ENCODE measurements at regions not wholly inside any gene's neighbourhood (a gene's known extent, or its start where the extent isn't known, plus 50 kb on each side); places are given as distances from the start of the nearest gene placed in this dataset.

- Mint-ChIP-seq H3K4me1 (no peaks in the 10 kb centered on the region), H3K4me3 (no peak overlapping the region), H3K27me3 (no peaks in the 10 kb centered on the region), H3K9me3 (peaks cover 0 to 4% (median 1%) of the 10 kb centered on the region in 7 donors), H3K36me3 (no peaks in the 10 kb centered on the region), H3K27ac (no peak overlapping the region)
- Histone ChIP-seq H3K4me1 (ENCODE audit: control insufficient read depth, insufficient read depth, low read length, poor library complexity, severe bottlenecking) (no peaks in the 10 kb centered on the region), H3K27ac (ENCODE audit: insufficient read depth, low read length, poor library complexity, severe bottlenecking) (no peak overlapping the region), H3K9me3 (ENCODE audit: control insufficient read depth in 2 of 2, low read length in 2 of 2) (peaks cover 0 to 2% of the 10 kb centered on the region in 2 experiments), H3K27me3 (ENCODE audit: control insufficient read depth, insufficient read depth, low read length) (no peaks in the 10 kb centered on the region), H3K36me3 (ENCODE audit: control insufficient read depth, insufficient read depth, low read length) (no peaks in the 10 kb centered on the region), H3K4me3 (ENCODE audit: low read depth, low read length) (no peak overlapping the region)
- no peak for DNase-seq
- ATAC-seq (ENCODE audit: low read depth in 2 of 2), result no peak
These were observed 131.4 kb upstream of the C21orf91 start for GRCh38 chr21:17950591-17950990.

GRCh38 chr21:17949421-17949820 lies 130.3 kb upstream of the C21orf91 start:
- H3K27ac Mint-ChIP-seq, result no peak overlapping the region
- H3K4me1 ChIP-seq (ENCODE audit: control insufficient read depth, insufficient read depth, low read length, poor library complexity, severe bottlenecking), result no peaks in the 10 kb centered on the region
- no peak overlapping the region for H3K27ac ChIP-seq (ENCODE audit: insufficient read depth, low read length, poor library complexity, severe bottlenecking)
- peaks cover 0 to 9% (median 7%) of the 10 kb centered on the region in 7 donors for H3K9me3 Mint-ChIP-seq
- H3K9me3 ChIP-seq (ENCODE audit: control insufficient read depth in 2 of 2, low read length in 2 of 2), result peaks cover 2% of the 10 kb centered on the region in 2 experiments
- no peaks in the 10 kb centered on the region for H3K27me3 Mint-ChIP-seq
- DNase-seq (no peak), ATAC-seq (ENCODE audit: low read depth in 2 of 2) (no peak)
- no peaks in the 10 kb centered on the region for H3K36me3 ChIP-seq (ENCODE audit: control insufficient read depth, insufficient read depth, low read length)
- no peaks in the 10 kb centered on the region for H3K27me3 ChIP-seq (ENCODE audit: control insufficient read depth, insufficient read depth, low read length)
- no peaks in the 10 kb centered on the region for H3K36me3 Mint-ChIP-seq
- no peaks in the 10 kb centered on the region for H3K4me1 Mint-ChIP-seq
- no peak overlapping the region for H3K4me3 Mint-ChIP-seq
- no peak overlapping the region for H3K4me3 ChIP-seq (ENCODE audit: low read depth, low read length)

- no peak overlapping the region for H3K27ac Mint-ChIP-seq
- H3K9me3 ChIP-seq (ENCODE audit: control insufficient read depth in 2 of 2, low read length in 2 of 2), result peaks cover 2 to 5% of the 10 kb centered on the region in 2 experiments
- no peaks in the 10 kb centered on the region for H3K36me3 Mint-ChIP-seq
- peaks cover 4% of the 10 kb centered on the region for H3K27me3 Mint-ChIP-seq
- H3K27me3 ChIP-seq (ENCODE audit: control insufficient read depth, insufficient read depth, low read length), result peaks cover 2% of the 10 kb centered on the region
- ATAC-seq (ENCODE audit: low read depth in 2 of 2) (no peak), DNase-seq (no peak)
- no peak overlapping the region for H3K4me3 ChIP-seq (ENCODE audit: low read depth, low read length)
- no peaks in the 10 kb centered on the region for H3K4me1 Mint-ChIP-seq
- no peak overlapping the region for H3K4me3 Mint-ChIP-seq
- no peaks in the 10 kb centered on the region for H3K4me1 ChIP-seq (ENCODE audit: control insufficient read depth, insufficient read depth, low read length, poor library complexity, severe bottlenecking)
- peaks cover 0 to 15% (median 6%) of the 10 kb centered on the region in 7 donors for H3K9me3 Mint-ChIP-seq
- no peak overlapping the region for H3K27ac ChIP-seq (ENCODE audit: insufficient read depth, low read length, poor library complexity, severe bottlenecking)
- no peaks in the 10 kb centered on the region for H3K36me3 ChIP-seq (ENCODE audit: control insufficient read depth, insufficient read depth, low read length)
These were observed 128.4 kb upstream of the C21orf91 start for GRCh38 chr21:17947531-17947930.

- peak overlapping the region; percentile 13 for H3K4me3 ChIP-seq (ENCODE audit: low read depth, low read length)
- ATAC-seq (ENCODE audit: low read depth in 2 of 2) (no peak), DNase-seq (peak in 1 of 3 donors; percentile 22)
- Mint-ChIP-seq H3K36me3 (no peaks in the 10 kb centered on the region), H3K9me3 (peaks cover 0 to 4% (median 1%) of the 10 kb centered on the region in 7 donors), H3K4me3 (no peak overlapping the region), H3K4me1 (no peaks in the 10 kb centered on the region), H3K27ac (no peak overlapping the region), H3K27me3 (no peaks in the 10 kb centered on the region)
- no peak overlapping the region for H3K27ac ChIP-seq (ENCODE audit: insufficient read depth, low read length, poor library complexity, severe bottlenecking)
- H3K36me3 ChIP-seq (ENCODE audit: control insufficient read depth, insufficient read depth, low read length), result no peaks in the 10 kb centered on the region
- H3K27me3 ChIP-seq (ENCODE audit: control insufficient read depth, insufficient read depth, low read length), result peaks cover 3% of the 10 kb centered on the region
- no peaks in the 10 kb centered on the region for H3K9me3 ChIP-seq (ENCODE audit: control insufficient read depth in 2 of 2, low read length in 2 of 2)
- H3K4me1 ChIP-seq (ENCODE audit: control insufficient read depth, insufficient read depth, low read length, poor library complexity, severe bottlenecking), result no peaks in the 10 kb centered on the region
These were observed 111.9 kb upstream of the C21orf91 start for GRCh38 chr21:17931080-17931479.

GRCh38 chr21:17930093-17930492 lies 110.9 kb upstream of the C21orf91 start:
- H3K4me3 ChIP-seq (ENCODE audit: low read depth, low read length), result no peak overlapping the region
- H3K27me3 ChIP-seq (ENCODE audit: control insufficient read depth, insufficient read depth, low read length), result no peaks in the 10 kb centered on the region
- no peak for ATAC-seq (ENCODE audit: low read depth in 2 of 2)
- no peaks in the 10 kb centered on the region for H3K36me3 ChIP-seq (ENCODE audit: control insufficient read depth, insufficient read depth, low read length)
- H3K4me1 ChIP-seq (ENCODE audit: control insufficient read depth, insufficient read depth, low read length, poor library complexity, severe bottlenecking), result no peaks in the 10 kb centered on the region
- no peaks in the 10 kb centered on the region for H3K9me3 ChIP-seq (ENCODE audit: control insufficient read depth in 2 of 2, low read length in 2 of 2)
- Mint-ChIP-seq H3K9me3 (peaks cover 0 to 4% (median 1%) of the 10 kb centered on the region in 7 donors), H3K27me3 (no peaks in the 10 kb centered on the region), H3K36me3 (no peaks in the 10 kb centered on the region), H3K4me1 (peaks cover 0 to under 1% (median under 1%) of the 10 kb centered on the region in 4 donors), H3K4me3 (no peak overlapping the region), H3K27ac (no peak overlapping the region)
- H3K27ac ChIP-seq (ENCODE audit: insufficient read depth, low read length, poor library complexity, severe bottlenecking), result no peak overlapping the region
- no peak for DNase-seq

GRCh38 chr21:17929510-17929909 lies 110.4 kb upstream of the C21orf91 start:
- no peak for ATAC-seq (ENCODE audit: low read depth in 2 of 2)
- no peak overlapping the region for H3K4me3 ChIP-seq (ENCODE audit: low read depth, low read length)
- no peaks in the 10 kb centered on the region for H3K27me3 ChIP-seq (ENCODE audit: control insufficient read depth, insufficient read depth, low read length)
- H3K27ac ChIP-seq (ENCODE audit: insufficient read depth, low read length, poor library complexity, severe bottlenecking), result no peak overlapping the region
- H3K9me3 Mint-ChIP-seq, result peaks cover 0 to 4% (median 1%) of the 10 kb centered on the region in 7 donors
- H3K4me1 Mint-ChIP-seq, result peaks cover 0 to 3% (median 2%) of the 10 kb centered on the region in 4 donors
- H3K36me3 Mint-ChIP-seq, result no peaks in the 10 kb centered on the region
- DNase-seq, result no peak
- H3K9me3 ChIP-seq (ENCODE audit: control insufficient read depth in 2 of 2, low read length in 2 of 2), result no peaks in the 10 kb centered on the region
- no peak overlapping the region for H3K4me3 Mint-ChIP-seq
- H3K27ac Mint-ChIP-seq, result no peak overlapping the region
- no peaks in the 10 kb centered on the region for H3K27me3 Mint-ChIP-seq
- no peaks in the 10 kb centered on the region for H3K36me3 ChIP-seq (ENCODE audit: control insufficient read depth, insufficient read depth, low read length)
- H3K4me1 ChIP-seq (ENCODE audit: control insufficient read depth, insufficient read depth, low read length, poor library complexity, severe bottlenecking), result peaks cover 3% of the 10 kb centered on the region

- ATAC-seq (ENCODE audit: low read depth in 2 of 2) (no peak), DNase-seq (peak in 1 of 3 donors; percentile 12)
- H3K4me1 Mint-ChIP-seq, result peaks cover 0 to 3% (median 2%) of the 10 kb centered on the region in 4 donors
- H3K27me3 Mint-ChIP-seq, result peaks cover 10% of the 10 kb centered on the region
- Histone ChIP-seq H3K4me1 (ENCODE audit: control insufficient read depth, insufficient read depth, low read length, poor library complexity, severe bottlenecking) (peaks cover 3% of the 10 kb centered on the region), H3K4me3 (ENCODE audit: low read depth, low read length) (no peak overlapping the region), H3K27me3 (ENCODE audit: control insufficient read depth, insufficient read depth, low read length) (no peaks in the 10 kb centered on the region), H3K36me3 (ENCODE audit: control insufficient read depth, insufficient read depth, low read length) (no peaks in the 10 kb centered on the region), H3K9me3 (ENCODE audit: control insufficient read depth in 2 of 2, low read length in 2 of 2) (peaks cover 0 to 2% of the 10 kb centered on the region in 2 experiments), H3K27ac (ENCODE audit: insufficient read depth, low read length, poor library complexity, severe bottlenecking) (no peak overlapping the region)
- no peak overlapping the region for H3K4me3 Mint-ChIP-seq
- no peaks in the 10 kb centered on the region for H3K36me3 Mint-ChIP-seq
- H3K27ac Mint-ChIP-seq, result no peak overlapping the region
- peaks cover 0 to 1% (median 0%) of the 10 kb centered on the region in 7 donors for H3K9me3 Mint-ChIP-seq
These were observed 106.7 kb upstream of the C21orf91 start for GRCh38 chr21:17925899-17926298.

- peaks cover 0 to 5% (median under 1%) of the 10 kb centered on the region in 7 donors for H3K9me3 Mint-ChIP-seq
- Histone ChIP-seq H3K36me3 (ENCODE audit: control insufficient read depth, insufficient read depth, low read length) (no peaks in the 10 kb centered on the region), H3K27ac (ENCODE audit: insufficient read depth, low read length, poor library complexity, severe bottlenecking) (no peak overlapping the region), H3K4me1 (ENCODE audit: control insufficient read depth, insufficient read depth, low read length, poor library complexity, severe bottlenecking) (peaks cover 3% of the 10 kb centered on the region), H3K9me3 (ENCODE audit: control insufficient read depth in 2 of 2, low read length in 2 of 2) (peaks cover 0 to 6% of the 10 kb centered on the region in 2 experiments), H3K4me3 (ENCODE audit: low read depth, low read length) (no peak overlapping the region), H3K27me3 (ENCODE audit: control insufficient read depth, insufficient read depth, low read length) (no peaks in the 10 kb centered on the region)
- peak; percentile 33 to 69 (median 49) for DNase-seq
- H3K27ac Mint-ChIP-seq, result no peak overlapping the region
- H3K36me3 Mint-ChIP-seq, result no peaks in the 10 kb centered on the region
- no peak overlapping the region for H3K4me3 Mint-ChIP-seq
- ATAC-seq (ENCODE audit: low read depth in 2 of 2), result peak; percentile 83
- peaks cover 0 to 3% (median 2%) of the 10 kb centered on the region in 4 donors for H3K4me1 Mint-ChIP-seq
- H3K27me3 Mint-ChIP-seq, result peaks cover 13% of the 10 kb centered on the region
These were observed 105.9 kb upstream of the C21orf91 start for GRCh38 chr21:17925000-17925610.

Measured in CD4-positive, CD25-positive, alpha-beta regulatory T cell (primary cell).